Hepatocyte (in vitro differentiated cells): ENCODE measurements at regions not wholly inside any gene's neighbourhood (a gene's known extent, or its start where the extent isn't known, plus 50 kb on each side); places are given as distances from the start of the nearest gene placed in this dataset.
"Not testable (repeated sequence)": the region's sequence is repeated elsewhere in the genome, so short reads cannot be mapped to it uniquely, and the experiment has no call there.

Source experiments
- CTCF ChIP-seq: fragments of 200-600 bp; sonication (generic); IDR thresholded peaks from 2 replicates; pipeline ENCODE4 v1.5.1; 2016; ENCODE audit warnings: antibody characterized with exemption, mild to moderate bottlenecking; ENCODE audit not compliant: poor library complexity
- EZH2 ChIP-seq: fragments of 200-600 bp; sonication (generic); IDR thresholded peaks from 2 replicates; pipeline ENCODE4 v1.6.1; 2016; ENCODE audit warnings: antibody characterized with exemption, mild to moderate bottlenecking, borderline replicate concordance

GRCh38 chr4:189622574-189622973, 318.1 kb upstream of the FRG1 start:
- TF ChIP-seq CTCF, EZH2: not testable (repeated sequence)
